ENCODE measurements at regions not wholly inside any gene's neighbourhood (a gene's known extent, or its start where the extent isn't known, plus 50 kb on each side); places are given as distances from the start of the nearest gene placed in this dataset.
"Not testable (repeated sequence)": the region's sequence is repeated elsewhere in the genome, so short reads cannot be mapped to it uniquely, and the experiment has no call there.

DNA sequence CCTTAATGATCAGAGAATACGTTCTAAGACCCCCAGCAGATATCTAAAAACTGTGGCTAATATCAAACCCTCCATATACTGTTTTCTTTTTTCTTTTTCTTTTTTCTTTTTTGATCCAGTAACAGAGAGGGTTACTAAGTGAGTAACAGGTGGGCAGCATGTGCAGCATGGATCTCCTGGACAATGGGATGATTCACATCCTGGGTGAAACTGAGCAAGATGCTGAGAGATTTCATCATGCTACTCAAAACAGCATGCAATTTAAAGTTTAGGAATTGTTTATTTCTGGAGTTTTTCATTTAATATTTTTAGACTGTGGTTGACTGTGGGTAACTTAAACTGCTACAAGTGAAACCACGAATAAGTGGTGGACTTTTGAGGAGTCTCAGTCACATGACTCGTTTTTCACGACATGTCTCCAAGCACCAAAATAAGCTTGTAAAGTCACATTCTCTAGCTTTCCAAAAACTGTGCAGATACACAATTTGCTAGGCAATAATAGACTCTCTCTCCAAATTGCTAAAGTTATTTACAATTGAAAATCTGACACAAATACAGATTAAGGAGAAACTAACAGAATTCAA lies 716.2 kb downstream of the NXPH1 start:
- H3K4me1 Mint-ChIP-seq (ENCODE audit: low read depth), result no peaks in the 10 kb centered on the region
- ChIA-PET POLR2A (no interaction called here), CTCF (no interaction called here)
- H3K9me3 Mint-ChIP-seq, result peaks cover 5% of the 10 kb centered on the region
- Histone ChIP-seq H3K27ac (ENCODE audit: low read depth in 1 of 2, low read length in 2 of 2) (no peak overlapping the region), H3K36me3 (ENCODE audit: insufficient read depth, low read length) (no peaks in the 10 kb centered on the region), H3K9me3 (ENCODE audit: control insufficient read depth in 1 of 2, insufficient read depth in 1 of 2, low read length in 2 of 2) (no peaks in the 10 kb centered on the region), H3K4me1 (ENCODE audit: insufficient read depth, low read length) (no peaks in the 10 kb centered on the region), H3K27me3 (ENCODE audit: control insufficient read depth in 1 of 2, insufficient read depth in 2 of 2, low read length in 2 of 2) (no peaks in the 10 kb centered on the region), H3K4me3 (ENCODE audit: low read length) (no peak overlapping the region)
- DNase-seq (no peak), ATAC-seq (ENCODE audit: poor library complexity) (no peak)
- no peaks in the 10 kb centered on the region for H3K27me3 Mint-ChIP-seq
- TF ChIP-seq, protein P1, sequence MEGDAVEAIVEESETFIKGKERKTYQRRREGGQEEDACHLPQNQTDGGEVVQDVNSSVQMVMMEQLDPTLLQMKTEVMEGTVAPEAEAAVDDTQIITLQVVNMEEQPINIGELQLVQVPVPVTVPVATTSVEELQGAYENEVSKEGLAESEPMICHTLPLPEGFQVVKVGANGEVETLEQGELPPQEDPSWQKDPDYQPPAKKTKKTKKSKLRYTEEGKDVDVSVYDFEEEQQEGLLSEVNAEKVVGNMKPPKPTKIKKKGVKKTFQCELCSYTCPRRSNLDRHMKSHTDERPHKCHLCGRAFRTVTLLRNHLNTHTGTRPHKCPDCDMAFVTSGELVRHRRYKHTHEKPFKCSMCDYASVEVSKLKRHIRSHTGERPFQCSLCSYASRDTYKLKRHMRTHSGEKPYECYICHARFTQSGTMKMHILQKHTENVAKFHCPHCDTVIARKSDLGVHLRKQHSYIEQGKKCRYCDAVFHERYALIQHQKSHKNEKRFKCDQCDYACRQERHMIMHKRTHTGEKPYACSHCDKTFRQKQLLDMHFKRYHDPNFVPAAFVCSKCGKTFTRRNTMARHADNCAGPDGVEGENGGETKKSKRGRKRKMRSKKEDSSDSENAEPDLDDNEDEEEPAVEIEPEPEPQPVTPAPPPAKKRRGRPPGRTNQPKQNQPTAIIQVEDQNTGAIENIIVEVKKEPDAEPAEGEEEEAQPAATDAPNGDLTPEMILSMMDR (IDR thresholded peaks at IDR 0.05), result no peak
- no peaks in the 10 kb centered on the region for H3K36me3 Mint-ChIP-seq (ENCODE audit: low read depth)
- intact Hi-C loops (cut with DNase I, micrococcal nuclease), result no loop called here
- no peak overlapping the region for H3K4me3 Mint-ChIP-seq
- no peak overlapping the region for H3K27ac Mint-ChIP-seq

GRCh38 chr7:9163691-9164090 lies 730.3 kb downstream of the NXPH1 start:
- H3K27me3 ChIP-seq (ENCODE audit: control insufficient read depth in 1 of 2, insufficient read depth in 2 of 2, low read length in 2 of 2); H3K4me1 ChIP-seq (ENCODE audit: insufficient read depth, low read length); H3K4me3 ChIP-seq (ENCODE audit: low read length); ATAC-seq (ENCODE audit: poor library complexity); DNase-seq; H3K27ac ChIP-seq (ENCODE audit: low read depth in 1 of 2, low read length in 2 of 2); H3K4me3 Mint-ChIP-seq; H3K36me3 Mint-ChIP-seq (ENCODE audit: low read depth); POLR2A ChIA-PET; intact Hi-C loops (cut with DNase I, micrococcal nuclease); H3K9me3 ChIP-seq (ENCODE audit: control insufficient read depth in 1 of 2, insufficient read depth in 1 of 2, low read length in 2 of 2); H3K27ac Mint-ChIP-seq; H3K4me1 Mint-ChIP-seq (ENCODE audit: low read depth); CTCF ChIA-PET; H3K36me3 ChIP-seq (ENCODE audit: insufficient read depth, low read length); H3K27me3 Mint-ChIP-seq: not testable (repeated sequence)
- peaks cover 13% of the 10 kb centered on the region for H3K9me3 Mint-ChIP-seq

DNA sequence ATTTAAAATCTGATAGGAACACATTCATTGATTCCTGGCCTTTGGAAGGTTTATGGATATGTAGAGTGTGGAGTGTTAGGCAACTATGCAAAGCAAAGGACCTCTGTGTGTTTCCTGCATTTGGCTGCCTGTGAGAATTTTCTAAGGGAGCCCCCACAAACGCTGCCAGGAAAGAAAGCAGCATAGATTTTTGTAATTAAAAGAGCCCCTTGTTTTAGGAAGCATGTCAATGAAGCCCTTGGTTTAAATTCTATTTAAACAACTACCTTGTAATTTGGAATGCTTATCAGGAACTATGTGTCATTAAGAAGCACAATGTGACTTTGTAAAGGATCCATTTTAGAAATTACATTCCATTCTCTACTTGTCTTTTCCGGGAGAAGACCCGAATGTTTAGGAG lies 742.5 kb downstream of the NXPH1 start:
- POLR2A ChIA-PET, result no interaction called here
- no peaks in the 10 kb centered on the region for H3K27me3 Mint-ChIP-seq
- TF ChIP-seq, protein P1 (IDR thresholded peaks at IDR 0.05), result no peak

DNA sequence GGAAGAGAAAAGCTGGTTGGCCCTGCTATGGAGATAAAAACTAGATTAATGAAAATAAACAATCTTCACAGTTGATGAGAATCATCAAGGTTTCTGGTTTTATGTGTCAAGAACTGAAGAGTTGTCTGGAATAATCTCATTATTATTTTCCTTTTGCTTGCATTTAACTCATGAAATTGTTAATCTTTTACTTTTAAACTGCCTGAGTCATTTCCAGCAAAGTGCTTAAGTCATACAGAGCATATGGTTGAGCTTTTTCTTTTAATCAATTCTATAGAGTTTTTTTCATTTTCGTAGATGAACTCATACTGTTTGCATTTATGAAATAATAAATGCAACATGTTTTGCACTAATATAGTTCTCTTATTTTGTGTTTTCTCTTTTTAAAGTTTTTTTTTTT lies 747.9 kb downstream of the NXPH1 start:
- intact Hi-C loops (cut with DNase I, micrococcal nuclease), result no loop called here
- CTCF ChIA-PET, result no interaction called here
- POLR2A ChIA-PET, result no interaction called here

More for the DNA sequence above, 742.5 kb downstream of the NXPH1 start:
- Mint-ChIP-seq H3K9me3 (peaks cover 6% of the 10 kb centered on the region), H3K27ac (no peak overlapping the region), H3K36me3 (ENCODE audit: low read depth) (no peaks in the 10 kb centered on the region), H3K4me1 (ENCODE audit: low read depth) (no peaks in the 10 kb centered on the region), H3K4me3 (no peak overlapping the region)
- DNase-seq, result no peak
- no peak overlapping the region for H3K4me3 ChIP-seq (ENCODE audit: low read length)
- H3K27ac ChIP-seq (ENCODE audit: low read depth in 1 of 2, low read length in 2 of 2), result no peak overlapping the region
- H3K36me3 ChIP-seq (ENCODE audit: insufficient read depth, low read length), result no peaks in the 10 kb centered on the region
- H3K4me1 ChIP-seq (ENCODE audit: insufficient read depth, low read length), result no peaks in the 10 kb centered on the region
- ATAC-seq (ENCODE audit: poor library complexity), result no peak
- peaks cover 4 to 5% of the 10 kb centered on the region in 2 experiments for H3K9me3 ChIP-seq (ENCODE audit: control insufficient read depth in 1 of 2, insufficient read depth in 1 of 2, low read length in 2 of 2)
- intact Hi-C loops (cut with DNase I, micrococcal nuclease), result no loop called here
- CTCF ChIA-PET, result no interaction called here
- H3K27me3 ChIP-seq (ENCODE audit: control insufficient read depth in 1 of 2, insufficient read depth in 2 of 2, low read length in 2 of 2), result no peaks in the 10 kb centered on the region

More for the DNA sequence above, 747.9 kb downstream of the NXPH1 start:
- no peaks in the 10 kb centered on the region for H3K4me1 ChIP-seq (ENCODE audit: insufficient read depth, low read length)
- no peaks in the 10 kb centered on the region for H3K27me3 ChIP-seq (ENCODE audit: control insufficient read depth in 1 of 2, insufficient read depth in 2 of 2, low read length in 2 of 2)
- no peak for DNase-seq
- no peaks in the 10 kb centered on the region for H3K36me3 ChIP-seq (ENCODE audit: insufficient read depth, low read length)
- no peaks in the 10 kb centered on the region for H3K27me3 Mint-ChIP-seq
- TF ChIP-seq, protein P1 (IDR thresholded peaks at IDR 0.05), result no peak
- no peak overlapping the region for H3K27ac ChIP-seq (ENCODE audit: low read depth in 1 of 2, low read length in 2 of 2)
- H3K27ac Mint-ChIP-seq, result no peak overlapping the region
- H3K4me3 ChIP-seq (ENCODE audit: low read length), result no peak overlapping the region
- H3K4me3 Mint-ChIP-seq, result no peak overlapping the region
- H3K9me3 Mint-ChIP-seq, result peaks cover 13% of the 10 kb centered on the region
- no peaks in the 10 kb centered on the region for H3K4me1 Mint-ChIP-seq (ENCODE audit: low read depth)
- H3K9me3 ChIP-seq (ENCODE audit: control insufficient read depth in 1 of 2, insufficient read depth in 1 of 2, low read length in 2 of 2), result no peaks in the 10 kb centered on the region
- no peaks in the 10 kb centered on the region for H3K36me3 Mint-ChIP-seq (ENCODE audit: low read depth)
- ATAC-seq (ENCODE audit: poor library complexity), result no peak
